ENCODE measurements at regions not wholly inside any gene's neighbourhood (a gene's known extent, or its start where the extent isn't known, plus 50 kb on each side); places are given as distances from the start of the nearest gene placed in this dataset.

- Mint-ChIP-seq H3K4me3 (no peak overlapping the region), H3K9me3 (peaks cover 14% of the 10 kb centered on the region), H3K27ac (no peak overlapping the region), H3K4me1 (ENCODE audit: low read depth) (no peaks in the 10 kb centered on the region), H3K36me3 (ENCODE audit: low read depth) (no peaks in the 10 kb centered on the region), H3K27me3 (no peaks in the 10 kb centered on the region)
- H3K4me3 ChIP-seq (ENCODE audit: low read length), result no peak overlapping the region
- no peak for DNase-seq
- H3K27me3 ChIP-seq (ENCODE audit: control insufficient read depth in 1 of 2, insufficient read depth in 2 of 2, low read length in 2 of 2), result no peaks in the 10 kb centered on the region
- intact Hi-C loops (cut with DNase I, micrococcal nuclease), result no loop called here
- no peak for TF ChIP-seq CTCF (IDR thresholded peaks at IDR 0.05)
- peaks cover 0 to 4% of the 10 kb centered on the region in 2 experiments for H3K9me3 ChIP-seq (ENCODE audit: control insufficient read depth in 1 of 2, insufficient read depth in 1 of 2, low read length in 2 of 2)
- no peak overlapping the region for H3K27ac ChIP-seq (ENCODE audit: low read depth in 1 of 2, low read length in 2 of 2)
- ChIA-PET POLR2A (no interaction called here), CTCF (no interaction called here)
- H3K36me3 ChIP-seq (ENCODE audit: insufficient read depth, low read length), result no peaks in the 10 kb centered on the region
- no peak for ATAC-seq (ENCODE audit: poor library complexity)
- no peaks in the 10 kb centered on the region for H3K4me1 ChIP-seq (ENCODE audit: insufficient read depth, low read length)
These were observed 925.9 kb downstream of the IGSF11 start for GRCh38 chr3:118108769-118109168.

GRCh38 chr3:118110211-118110610, 924.4 kb downstream of the IGSF11 start:
- intact Hi-C loops (cut with DNase I, micrococcal nuclease), result no loop called here
- H3K4me3 ChIP-seq (ENCODE audit: low read length), result no peak overlapping the region
- no peak for DNase-seq
- ChIA-PET CTCF (no interaction called here), POLR2A (no interaction called here)
- H3K4me1 Mint-ChIP-seq (ENCODE audit: low read depth), result no peaks in the 10 kb centered on the region
- no peak overlapping the region for H3K4me3 Mint-ChIP-seq
- H3K9me3 Mint-ChIP-seq, result peaks cover 14% of the 10 kb centered on the region
- H3K27ac ChIP-seq (ENCODE audit: low read depth in 1 of 2, low read length in 2 of 2), result no peak overlapping the region
- ATAC-seq (ENCODE audit: poor library complexity), result no peak
- no peaks in the 10 kb centered on the region for H3K27me3 Mint-ChIP-seq
- no peak overlapping the region for H3K27ac Mint-ChIP-seq
- H3K4me1 ChIP-seq (ENCODE audit: insufficient read depth, low read length), result no peaks in the 10 kb centered on the region
- no peaks in the 10 kb centered on the region for H3K36me3 Mint-ChIP-seq (ENCODE audit: low read depth)
- no peaks in the 10 kb centered on the region for H3K27me3 ChIP-seq (ENCODE audit: control insufficient read depth in 1 of 2, insufficient read depth in 2 of 2, low read length in 2 of 2)
- no peaks in the 10 kb centered on the region for H3K36me3 ChIP-seq (ENCODE audit: insufficient read depth, low read length)
- peaks cover 0 to 4% of the 10 kb centered on the region in 2 experiments for H3K9me3 ChIP-seq (ENCODE audit: control insufficient read depth in 1 of 2, insufficient read depth in 1 of 2, low read length in 2 of 2)
- TF ChIP-seq CTCF (IDR thresholded peaks at IDR 0.05), result no peak

GRCh38 chr3:118116991-118117390, 917.7 kb downstream of the IGSF11 start:
- ChIA-PET CTCF (no interaction called here), POLR2A (no interaction called here)
- Mint-ChIP-seq H3K9me3 (peaks cover 3% of the 10 kb centered on the region), H3K4me1 (ENCODE audit: low read depth) (no peaks in the 10 kb centered on the region), H3K4me3 (no peak overlapping the region), H3K36me3 (ENCODE audit: low read depth) (no peaks in the 10 kb centered on the region), H3K27me3 (no peaks in the 10 kb centered on the region), H3K27ac (no peak overlapping the region)
- H3K9me3 ChIP-seq (ENCODE audit: control insufficient read depth in 1 of 2, insufficient read depth in 1 of 2, low read length in 2 of 2), result no peaks in the 10 kb centered on the region
- ATAC-seq (ENCODE audit: poor library complexity) (no peak), DNase-seq (no peak)
- H3K4me1 ChIP-seq (ENCODE audit: insufficient read depth, low read length), result no peaks in the 10 kb centered on the region
- intact Hi-C loops (cut with DNase I, micrococcal nuclease), result no loop called here
- H3K36me3 ChIP-seq (ENCODE audit: insufficient read depth, low read length), result no peaks in the 10 kb centered on the region
- H3K4me3 ChIP-seq (ENCODE audit: low read length), result no peak overlapping the region
- TF ChIP-seq CTCF (IDR thresholded peaks at IDR 0.05), result no peak
- no peaks in the 10 kb centered on the region for H3K27me3 ChIP-seq (ENCODE audit: control insufficient read depth in 1 of 2, insufficient read depth in 2 of 2, low read length in 2 of 2)
- no peak overlapping the region for H3K27ac ChIP-seq (ENCODE audit: low read depth in 1 of 2, low read length in 2 of 2)

All from CD4-positive, alpha-beta T cell (primary cell).